KG1 (cell line): ENCODE measurements at regions not wholly inside any gene's neighbourhood (a gene's known extent, or its start where the extent isn't known, plus 50 kb on each side); places are given as distances from the start of the nearest gene placed in this dataset.
"Not testable (repeated sequence)": the region's sequence is repeated elsewhere in the genome, so short reads cannot be mapped to it uniquely, and the experiment has no call there.

Source experiments
- DNase-seq: peaks from one replicate; lab custom pipeline; 2025; lab: John Stamatoyannopoulos, UW

DNA sequence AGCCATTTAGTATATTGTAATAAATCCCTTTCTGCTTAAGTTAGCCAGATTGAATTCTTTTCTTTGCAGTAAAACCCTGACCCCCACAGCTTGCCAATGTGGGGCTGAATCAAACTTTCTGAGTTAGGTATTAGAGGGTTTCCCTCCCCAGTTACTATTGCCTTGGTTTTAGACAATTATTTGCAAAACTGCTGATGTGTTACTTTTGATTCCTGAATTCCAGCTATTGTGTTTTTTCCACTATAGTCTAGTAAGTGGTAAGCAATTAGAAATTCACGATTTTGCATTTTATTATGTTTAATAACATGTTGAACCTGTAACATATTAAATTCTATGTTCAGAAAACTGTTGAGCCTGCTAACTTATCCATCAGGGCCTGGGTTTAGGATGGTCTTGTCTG, 391.5 kb downstream of the DLEU7 start:
- DNase-seq: no peak

DNA sequence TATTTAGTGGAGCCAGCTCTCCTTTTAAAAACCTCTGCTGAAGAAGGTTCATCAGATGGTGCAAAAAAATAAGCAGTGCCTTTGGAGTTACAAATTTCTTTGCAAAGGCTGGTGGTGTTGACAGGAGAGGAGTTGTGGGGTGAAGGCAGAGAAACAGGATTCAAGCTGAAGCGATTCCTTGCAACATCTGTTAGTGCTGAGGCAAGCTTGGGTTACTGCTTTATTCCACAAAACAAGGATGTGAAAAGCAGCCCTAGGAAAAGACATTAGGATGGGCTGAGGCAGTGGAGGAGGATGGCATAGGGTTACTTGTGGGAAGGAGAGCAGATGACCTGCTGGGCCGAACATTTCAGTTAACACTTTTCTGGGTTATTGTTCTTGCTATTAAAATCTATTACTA, 390.7 kb downstream of the DLEU7 start:
- no peak for DNase-seq

DNA sequence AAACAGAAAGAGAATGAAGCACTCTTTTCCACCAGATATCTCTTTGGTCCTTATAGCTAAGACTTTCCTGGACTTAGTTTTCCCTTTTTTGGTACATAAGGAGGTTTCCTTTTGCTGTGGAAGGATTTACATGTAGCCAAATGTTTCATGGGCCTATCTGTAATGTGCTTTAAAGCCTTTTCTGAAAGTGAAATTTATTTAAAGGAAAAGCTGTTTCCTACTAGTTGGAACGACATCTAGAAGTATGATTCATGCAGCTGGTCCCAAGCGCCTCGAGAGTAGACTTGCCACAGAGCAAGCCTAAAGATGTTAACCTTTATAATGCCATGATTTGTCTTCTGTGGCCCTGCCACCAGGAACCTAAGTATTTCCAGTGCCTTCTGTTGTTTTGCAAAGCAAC, 390.3 kb downstream of the DLEU7 start:
- DNase-seq: no peak

DNA sequence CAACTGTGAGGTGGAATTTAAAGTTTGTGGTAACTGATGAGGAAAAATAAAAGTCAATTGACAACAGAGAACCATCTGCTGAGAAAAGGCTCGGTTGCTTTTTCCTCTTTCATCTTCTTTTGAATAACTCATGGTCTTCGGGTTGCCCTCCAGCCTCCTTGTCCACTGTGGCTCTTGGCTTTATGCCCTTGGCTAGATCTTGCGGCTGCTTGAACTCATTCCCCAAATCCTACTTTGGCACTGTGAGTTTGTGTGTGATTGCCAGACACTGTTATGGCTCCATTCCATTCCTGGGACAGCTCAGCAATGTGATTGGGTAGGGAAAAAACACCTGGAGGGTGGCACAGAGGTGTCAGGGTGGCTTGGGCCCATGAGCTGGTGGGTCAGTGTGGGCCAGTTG, 387.4 kb downstream of the DLEU7 start:
- no peak for DNase-seq

DNA sequence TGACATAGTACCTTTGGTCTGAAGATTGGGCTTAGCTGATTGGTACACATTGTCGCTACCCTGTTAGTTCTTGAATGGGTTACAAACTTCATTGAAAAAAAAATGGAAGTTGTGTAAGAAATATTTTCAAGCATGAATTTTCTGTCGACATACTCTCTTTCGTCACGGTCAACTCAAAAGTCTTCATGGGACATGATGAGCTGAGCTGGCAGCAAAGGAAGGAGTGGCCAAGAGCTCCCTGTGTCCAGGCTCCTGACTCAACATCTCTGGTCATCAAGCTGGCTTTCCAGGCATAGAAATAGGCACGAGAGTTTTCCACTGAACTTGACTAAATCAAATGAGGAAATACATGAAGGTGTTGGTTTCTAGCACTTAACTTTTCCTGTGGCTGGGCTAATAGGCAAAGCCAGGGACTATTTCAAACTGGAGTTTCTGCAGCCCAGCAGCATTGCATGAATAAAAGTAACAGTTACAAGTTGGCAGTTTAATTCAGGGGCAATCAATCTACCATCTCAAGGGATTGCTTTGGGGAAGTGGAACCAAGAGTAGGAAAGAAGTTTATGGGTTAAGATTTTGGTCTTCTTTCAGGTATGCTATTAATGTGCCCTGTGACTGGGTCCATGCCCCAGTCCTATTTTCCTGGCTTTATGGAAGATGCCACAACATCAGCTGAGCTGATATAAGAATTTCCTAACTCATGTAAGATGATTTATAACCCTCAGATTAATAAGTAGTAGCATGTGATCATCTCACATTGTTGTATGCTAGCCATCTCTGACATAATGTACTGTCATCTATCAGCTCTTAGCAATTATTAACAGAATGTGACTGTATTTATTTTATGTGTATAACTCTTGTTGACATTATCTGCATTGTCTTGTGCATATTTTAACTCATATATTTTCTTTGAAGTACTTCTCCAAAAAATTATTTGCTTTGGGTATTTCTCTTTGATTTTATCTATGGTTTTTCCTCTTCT, 385.8 kb downstream of the DLEU7 start:
- DNase-seq: no peak

DNA sequence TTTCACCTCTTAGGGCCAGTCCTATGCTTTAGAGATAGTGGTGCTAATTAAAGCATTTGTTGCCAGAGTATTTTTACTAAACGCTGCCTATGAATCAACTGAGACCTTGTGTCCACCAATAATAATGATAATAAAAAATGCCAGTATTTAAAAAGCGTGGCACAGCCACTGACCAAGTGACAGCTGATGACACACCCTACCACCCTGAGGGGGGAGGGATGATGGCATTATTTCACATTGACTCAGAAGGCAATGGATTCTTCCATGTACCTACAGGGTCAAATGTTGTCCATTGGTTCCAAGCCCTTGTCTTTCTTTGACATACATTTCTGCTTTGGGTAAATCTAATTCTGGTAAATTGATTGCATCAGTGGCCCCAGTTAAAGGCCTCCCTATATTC, 384.4 kb downstream of the DLEU7 start:
- DNase-seq: no peak

DNA sequence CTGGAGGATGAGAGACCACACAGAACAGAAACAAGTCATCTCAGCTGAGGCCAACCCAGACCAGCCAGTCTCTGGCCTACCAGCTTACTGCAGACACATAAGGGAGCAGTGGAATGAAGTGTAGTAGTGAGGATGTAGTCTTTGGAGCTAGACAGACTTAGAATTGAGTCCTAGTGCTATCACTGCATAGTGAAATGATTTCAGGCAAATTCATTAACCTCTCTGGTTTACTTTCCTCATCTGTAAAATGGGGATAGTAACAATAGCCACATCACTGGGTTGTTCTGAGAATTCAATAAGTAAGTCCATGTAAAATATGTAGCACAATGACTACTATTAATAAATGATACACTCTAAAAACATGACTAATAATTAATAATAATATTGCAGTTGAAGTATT, 383.8 kb downstream of the DLEU7 start:
- no peak for DNase-seq

DNA sequence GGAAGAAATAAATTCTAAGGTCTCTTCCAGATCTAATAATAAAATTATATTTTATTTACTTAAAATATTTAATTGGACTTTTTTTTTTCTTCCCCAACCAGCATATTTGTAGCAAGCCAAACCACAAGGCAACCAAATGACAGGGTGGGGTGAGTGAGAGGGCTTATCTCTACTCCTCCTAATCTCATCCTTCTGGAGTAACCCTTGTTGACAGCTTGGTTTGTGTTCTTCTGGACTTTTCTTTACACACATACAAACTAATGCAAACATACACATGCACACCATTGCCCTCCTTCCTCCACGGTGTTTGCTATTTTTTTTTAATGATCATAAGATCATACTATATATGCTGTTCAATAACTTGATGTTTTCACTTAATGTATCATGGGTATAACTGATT, 383.1 kb downstream of the DLEU7 start:
- DNase-seq: no peak

DNA sequence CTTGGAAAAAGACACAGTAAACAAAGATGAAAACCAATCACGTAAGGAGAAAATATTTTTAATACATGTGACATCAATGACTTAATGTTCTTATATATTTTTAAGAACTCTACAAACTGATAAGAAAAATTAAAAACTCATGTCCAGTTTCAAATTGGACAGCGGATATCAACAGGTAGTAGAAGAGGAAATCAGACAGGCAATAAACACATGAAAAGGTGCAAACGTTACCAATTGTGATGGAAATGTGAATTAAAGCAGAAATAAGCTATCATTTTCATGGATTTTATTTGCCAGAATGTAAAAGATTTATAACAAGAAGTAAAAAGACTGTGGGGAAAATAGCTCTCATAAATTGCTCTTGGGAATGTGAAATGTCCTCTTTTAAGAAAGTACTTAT, 382.3 kb downstream of the DLEU7 start:
- no peak for DNase-seq

DNA sequence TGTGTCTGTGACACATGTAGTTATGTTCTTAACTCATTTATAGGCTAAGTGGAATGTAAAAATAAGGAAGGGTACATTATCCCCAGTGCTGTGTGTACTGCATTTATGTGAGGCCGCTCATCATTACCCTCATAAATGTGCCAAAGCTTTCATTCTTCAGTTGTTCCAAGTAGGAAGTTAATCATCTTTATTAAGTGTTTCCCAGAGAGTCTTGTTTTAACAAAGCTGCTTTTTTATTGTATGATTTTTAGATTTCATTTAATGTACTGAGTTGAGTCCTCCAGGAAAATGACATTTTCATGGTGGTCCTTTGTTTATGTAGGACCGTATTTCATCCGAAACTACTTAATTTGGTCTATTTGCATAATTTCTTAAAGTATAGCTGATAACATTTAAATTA, 379.8 kb downstream of the DLEU7 start:
- no peak for DNase-seq

DNA sequence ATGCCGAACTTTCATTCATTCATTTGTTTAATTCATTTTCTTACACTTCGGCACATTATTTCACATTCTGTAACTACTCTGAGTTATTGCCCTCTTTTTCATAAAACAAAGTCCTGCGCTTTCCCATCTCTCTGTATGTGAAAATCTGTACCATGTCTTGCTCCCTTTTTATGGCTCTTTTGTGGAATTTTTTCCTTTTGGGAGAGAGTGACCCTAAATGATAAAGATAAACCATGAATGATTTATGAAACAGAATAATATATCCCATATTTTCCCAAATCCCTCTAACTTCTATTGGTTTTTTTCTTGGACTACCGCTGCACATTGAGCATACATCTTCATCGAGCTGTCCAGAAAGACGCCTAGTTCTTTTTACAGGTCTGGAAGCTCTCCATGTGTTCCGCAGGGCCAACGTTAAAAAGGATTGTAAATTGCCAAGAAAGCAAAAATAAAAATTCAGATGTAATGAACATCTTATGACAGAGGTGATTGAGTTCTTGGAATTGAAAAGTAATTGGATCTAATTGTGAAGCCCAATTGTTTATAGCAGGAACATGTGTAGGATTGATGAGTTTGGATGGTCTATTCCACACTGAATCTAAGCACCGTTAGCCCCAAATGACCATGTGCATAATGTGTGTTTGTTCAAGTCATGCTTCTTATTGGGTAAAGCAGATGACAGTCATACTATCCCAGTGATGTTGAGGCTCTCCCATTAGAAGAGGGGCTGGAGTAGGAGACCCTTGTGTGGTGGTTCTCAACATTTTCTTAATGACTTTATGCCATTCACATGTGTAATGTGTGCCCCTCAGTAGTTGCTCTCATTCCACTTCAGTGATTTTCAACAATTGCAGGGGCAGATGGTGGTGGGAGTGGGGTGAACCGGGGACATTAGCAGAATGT, 378.9 kb downstream of the DLEU7 start:
- no peak for DNase-seq

DNA sequence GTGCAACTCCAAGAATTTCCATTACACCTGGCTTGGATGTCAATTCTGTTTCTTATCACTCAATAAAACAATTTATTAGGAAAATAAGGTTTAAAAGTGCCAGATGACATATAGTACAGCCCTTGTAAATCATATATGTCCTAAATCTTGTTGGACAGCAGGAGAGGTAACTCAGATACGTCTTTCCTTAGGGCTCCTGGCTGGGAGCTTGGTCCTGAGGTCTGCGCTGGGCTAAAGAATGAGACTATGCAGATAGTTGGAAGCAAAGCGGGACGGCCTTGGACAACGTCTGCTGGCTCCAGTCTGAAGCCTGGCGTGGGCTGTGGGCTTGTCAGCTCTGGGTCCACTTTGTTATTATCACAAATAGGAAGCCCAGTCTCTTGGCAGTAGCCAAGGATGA, 377.0 kb downstream of the DLEU7 start:
- no peak for DNase-seq

DNA sequence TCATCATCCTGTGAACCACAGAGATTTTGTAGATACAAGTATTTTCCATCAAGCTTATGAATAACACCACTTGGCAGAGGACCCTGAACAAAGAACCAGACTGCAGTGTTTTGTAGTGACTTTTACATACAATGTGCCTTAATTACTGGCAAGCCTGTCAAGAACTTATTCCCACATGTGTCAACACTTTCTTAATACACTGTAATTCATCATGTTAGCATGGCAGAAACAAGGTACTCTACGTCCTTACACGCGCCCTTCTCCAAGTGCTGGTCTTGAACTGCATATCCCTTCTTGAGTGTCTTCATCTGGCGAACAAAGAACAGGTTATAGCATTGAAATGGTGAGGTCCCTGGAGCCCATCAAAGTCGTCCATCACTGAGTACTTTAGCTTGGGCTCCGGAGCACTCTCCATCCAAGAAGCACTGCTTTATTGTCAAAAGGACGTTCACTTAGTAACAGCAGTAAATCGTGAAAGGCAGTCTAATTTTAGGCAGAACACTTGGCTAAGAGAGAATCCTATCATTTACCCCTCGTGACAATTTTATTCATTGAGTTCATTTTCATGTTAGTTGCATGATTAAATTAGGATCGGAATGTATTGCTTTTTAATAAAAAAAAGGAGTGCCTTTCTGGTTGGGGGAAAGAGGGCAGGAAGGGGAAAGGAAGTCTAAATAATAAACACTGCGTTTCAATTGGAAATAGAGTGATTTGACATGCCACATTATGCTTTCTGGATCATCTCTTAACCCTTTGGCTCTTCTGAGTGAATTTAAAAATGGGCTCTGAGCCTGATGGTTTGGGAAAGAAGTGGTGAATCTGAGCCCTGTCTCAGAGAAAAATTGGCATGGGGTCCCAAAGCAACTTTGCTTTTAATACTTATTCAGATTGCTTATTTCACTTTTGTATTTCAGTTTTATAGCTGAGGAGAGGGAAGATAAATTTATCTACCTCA, 376.1 kb downstream of the DLEU7 start:
- DNase-seq: no peak

DNA sequence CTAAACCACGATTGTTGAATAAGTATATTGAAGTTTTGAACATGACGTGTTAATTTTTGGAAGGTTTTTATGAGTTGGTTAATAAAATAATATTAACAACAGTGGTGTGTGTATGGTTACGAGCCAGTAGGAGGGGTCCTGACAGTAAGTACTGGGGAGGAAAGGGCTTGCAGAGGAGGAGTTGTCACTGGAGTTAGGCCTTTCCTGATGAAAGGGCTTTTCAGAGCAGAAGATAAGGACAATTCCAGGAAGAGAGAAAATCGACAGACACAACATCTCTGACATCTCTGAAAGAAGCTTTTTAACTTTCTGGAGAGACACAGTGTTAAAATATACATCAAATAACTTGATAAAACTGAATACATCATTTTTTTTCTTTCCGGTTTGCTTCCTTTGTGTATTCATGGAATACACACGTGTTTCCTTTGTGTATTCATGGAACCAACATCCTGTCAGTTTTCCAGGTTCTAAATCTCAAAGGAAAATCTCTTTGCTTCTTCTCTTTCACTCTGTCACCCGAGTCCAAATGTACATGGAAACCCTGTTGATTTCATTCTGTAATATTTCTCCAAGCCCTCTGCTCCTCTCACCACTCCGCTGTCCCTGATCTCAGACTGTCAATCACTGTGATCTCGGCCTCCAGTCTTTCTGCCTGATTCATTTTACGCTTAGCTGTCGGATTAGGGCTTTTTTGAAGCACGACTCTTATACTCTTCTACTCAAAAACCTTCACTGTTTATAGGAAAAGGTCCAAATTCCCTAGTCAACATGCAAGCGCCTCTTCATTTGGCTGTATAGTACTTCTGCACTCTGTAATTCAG, 374.4 kb downstream of the DLEU7 start:
- DNase-seq: no peak

DNA sequence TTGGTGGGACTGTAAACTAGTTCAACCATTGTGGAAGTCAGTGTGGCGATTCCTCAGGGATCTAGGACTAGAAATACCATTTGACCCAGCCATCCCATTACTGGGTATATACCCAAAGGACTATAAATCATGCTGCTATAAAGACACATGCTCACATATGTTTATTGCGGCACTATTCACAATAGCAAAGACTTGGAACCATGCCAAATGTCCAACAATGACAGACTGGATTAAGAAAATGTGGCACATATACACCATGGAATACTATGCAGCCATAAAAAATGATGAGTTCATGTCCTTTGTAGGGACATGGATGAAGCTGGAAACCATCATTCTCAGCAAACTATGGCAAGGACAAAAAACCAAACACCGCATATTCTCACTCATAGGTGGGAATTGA, 370.4 kb downstream of the DLEU7 start:
- not testable (repeated sequence) for DNase-seq

DNA sequence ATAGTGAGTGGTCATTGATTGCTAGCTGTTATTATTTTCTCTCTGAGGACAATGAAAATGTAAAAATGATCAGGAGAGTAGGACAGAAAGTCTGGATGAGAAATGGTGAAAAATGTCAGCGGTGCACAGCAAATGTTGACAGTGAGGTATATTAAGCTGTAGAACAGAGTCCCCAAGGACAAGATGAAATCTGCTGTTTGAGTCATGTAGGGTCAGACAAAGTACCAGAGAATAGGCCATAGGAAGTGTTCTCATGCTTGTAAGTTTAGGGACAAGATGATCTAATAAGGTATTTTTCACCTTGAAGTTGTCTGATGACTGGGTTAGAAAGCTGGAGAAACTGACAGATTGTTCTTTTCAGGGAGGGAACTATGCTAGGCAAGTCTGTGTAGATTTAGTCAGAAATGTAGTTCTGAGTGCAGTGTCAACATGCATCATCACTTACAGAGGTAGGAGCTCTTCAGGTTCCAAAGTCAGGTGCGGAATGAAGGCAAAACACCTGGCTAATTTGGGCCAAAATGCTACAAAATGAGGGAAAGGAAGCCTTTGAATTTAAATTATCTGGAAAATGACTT, 369.3 kb downstream of the DLEU7 start:
- no peak for DNase-seq

DNA sequence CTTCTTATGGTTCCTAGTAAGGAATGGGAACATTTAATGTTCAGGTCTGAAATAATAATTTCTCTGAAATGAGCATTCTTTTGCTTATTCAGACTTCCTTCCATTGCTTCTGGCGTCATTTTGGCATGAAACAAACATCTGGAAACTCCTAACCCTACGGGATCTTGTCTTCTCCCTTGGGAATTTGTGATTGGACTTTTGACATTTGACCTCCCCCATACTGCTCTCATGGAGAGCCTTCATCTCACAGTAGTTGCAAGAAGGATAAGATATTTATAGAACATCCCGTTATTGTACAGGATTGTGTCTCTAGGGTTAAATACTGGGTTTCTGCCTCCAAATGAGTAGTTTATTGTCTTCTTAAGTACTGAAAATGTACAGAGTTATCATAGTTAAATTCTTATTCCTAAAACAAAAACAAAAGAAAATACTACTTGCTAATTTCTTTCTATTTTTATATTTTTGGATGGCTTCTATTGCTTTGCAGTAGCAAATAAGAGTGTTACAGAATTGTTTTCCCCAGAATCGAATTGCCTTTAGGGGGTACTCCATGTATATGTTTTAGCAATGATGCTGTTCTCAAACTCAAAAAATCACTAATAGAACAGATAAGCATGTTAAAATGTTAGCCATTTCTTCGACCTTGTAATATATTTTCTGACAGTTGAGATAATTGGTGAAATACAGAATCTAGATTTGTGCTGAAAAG, 366.8 kb downstream of the DLEU7 start:
- no peak for DNase-seq

DNA sequence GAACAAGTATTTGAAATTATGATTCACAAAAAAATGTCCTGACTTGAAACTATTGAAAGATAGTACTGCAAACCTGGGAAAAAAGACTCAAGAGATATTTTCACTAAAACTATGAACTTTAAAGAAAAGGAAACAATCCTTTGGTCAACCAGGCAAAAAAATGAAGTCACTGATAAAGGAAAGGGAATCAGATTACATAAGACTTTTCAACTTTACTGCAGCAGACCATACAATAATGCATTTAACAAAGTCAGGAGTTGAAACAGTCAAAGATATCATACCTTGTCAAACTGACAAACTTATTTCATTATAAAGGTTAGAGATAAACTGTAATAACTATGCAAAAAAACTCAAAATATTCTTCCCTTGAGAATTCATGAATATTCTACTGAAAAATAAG, 361.6 kb downstream of the DLEU7 start:
- DNase-seq: no peak

DNA sequence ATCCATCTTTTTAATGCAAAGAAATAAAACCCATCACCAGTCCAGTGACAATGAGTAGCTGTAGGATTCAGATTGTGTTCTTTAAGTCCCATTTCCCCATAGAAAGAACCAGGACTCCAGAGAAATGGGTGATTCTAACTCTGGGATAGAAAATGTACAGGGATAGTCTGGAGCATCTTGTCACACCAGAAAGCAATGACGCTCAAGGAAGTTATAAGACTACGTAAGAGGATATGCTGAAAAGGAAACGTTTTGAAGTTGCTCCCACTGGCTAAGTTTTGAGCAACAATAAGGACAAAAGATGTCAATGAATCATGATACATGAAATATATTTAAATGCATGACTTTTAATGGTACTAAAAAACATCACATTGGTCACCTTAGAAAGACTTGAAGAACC, 360.1 kb downstream of the DLEU7 start:
- DNase-seq: no peak
